Breast epithelium (tissue), 3 donors: ENCODE measurements at regions not wholly inside any gene's neighbourhood (a gene's known extent, or its start where the extent isn't known, plus 50 kb on each side); places are given as distances from the start of the nearest gene placed in this dataset.

Experiments
- POLR2A ChIP-seq: fragments of 450-650 bp; IDR thresholded peaks from one replicate; pipeline ENCODE4 v1.6.1; 2016; ENCODE audit warnings: antibody characterized with exemption, mild to moderate bottlenecking, moderate library complexity
- POLR2AphosphoS5 ChIP-seq, 3 donors: sonication (generic); formaldehyde crosslinking; IDR thresholded peaks; one replicate each; pipeline ENCODE4 v1.6.1; 2017; ENCODE audit warnings: antibody characterized with exemption in 3 of 3
- TF ChIP-seq, protein P1 (sequence below), 3 donors: fragments of 450-650 bp; IDR thresholded peaks; one replicate each; pipeline ENCODE4 v1.5.1; 2016 to 2017; ENCODE audit warnings: antibody characterized with exemption in 3 of 3, mild to moderate bottlenecking in 3 of 3, moderate library complexity in 3 of 3

GRCh38 chr12:58794859-58795258, 125.4 kb downstream of the LRIG3 start:
- TF ChIP-seq POLR2A (no peak), POLR2AphosphoS5 (IDR thresholded peaks at IDR 0.05) (no peak)
- TF ChIP-seq, protein P1, sequence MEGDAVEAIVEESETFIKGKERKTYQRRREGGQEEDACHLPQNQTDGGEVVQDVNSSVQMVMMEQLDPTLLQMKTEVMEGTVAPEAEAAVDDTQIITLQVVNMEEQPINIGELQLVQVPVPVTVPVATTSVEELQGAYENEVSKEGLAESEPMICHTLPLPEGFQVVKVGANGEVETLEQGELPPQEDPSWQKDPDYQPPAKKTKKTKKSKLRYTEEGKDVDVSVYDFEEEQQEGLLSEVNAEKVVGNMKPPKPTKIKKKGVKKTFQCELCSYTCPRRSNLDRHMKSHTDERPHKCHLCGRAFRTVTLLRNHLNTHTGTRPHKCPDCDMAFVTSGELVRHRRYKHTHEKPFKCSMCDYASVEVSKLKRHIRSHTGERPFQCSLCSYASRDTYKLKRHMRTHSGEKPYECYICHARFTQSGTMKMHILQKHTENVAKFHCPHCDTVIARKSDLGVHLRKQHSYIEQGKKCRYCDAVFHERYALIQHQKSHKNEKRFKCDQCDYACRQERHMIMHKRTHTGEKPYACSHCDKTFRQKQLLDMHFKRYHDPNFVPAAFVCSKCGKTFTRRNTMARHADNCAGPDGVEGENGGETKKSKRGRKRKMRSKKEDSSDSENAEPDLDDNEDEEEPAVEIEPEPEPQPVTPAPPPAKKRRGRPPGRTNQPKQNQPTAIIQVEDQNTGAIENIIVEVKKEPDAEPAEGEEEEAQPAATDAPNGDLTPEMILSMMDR (IDR thresholded peaks at IDR 0.05): no peak
